ENCODE measurements at regions not wholly inside any gene's neighbourhood (a gene's known extent, or its start where the extent isn't known, plus 50 kb on each side); places are given as distances from the start of the nearest gene placed in this dataset.

DNA sequence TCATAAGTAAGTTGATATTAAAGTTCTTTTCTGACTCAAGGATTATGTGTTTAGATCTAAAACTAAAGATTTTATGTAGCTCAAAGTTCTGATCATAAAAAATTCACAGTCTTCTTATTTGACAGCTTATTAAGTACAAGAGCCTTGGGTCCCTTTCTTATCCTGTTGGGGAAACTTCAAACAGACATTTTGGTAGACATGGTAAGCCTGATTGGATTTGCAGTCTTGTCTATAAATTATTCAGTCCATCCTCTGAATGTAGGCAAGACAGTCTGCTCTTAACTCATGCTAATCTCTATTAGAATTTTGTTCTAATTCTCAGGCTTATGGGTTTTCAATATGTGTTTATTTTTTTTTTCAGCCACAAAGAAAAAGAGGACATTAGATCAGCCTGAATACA lies 1718.7 kb upstream of the SLC10A2 start:
- TF ChIP-seq, protein P1, sequence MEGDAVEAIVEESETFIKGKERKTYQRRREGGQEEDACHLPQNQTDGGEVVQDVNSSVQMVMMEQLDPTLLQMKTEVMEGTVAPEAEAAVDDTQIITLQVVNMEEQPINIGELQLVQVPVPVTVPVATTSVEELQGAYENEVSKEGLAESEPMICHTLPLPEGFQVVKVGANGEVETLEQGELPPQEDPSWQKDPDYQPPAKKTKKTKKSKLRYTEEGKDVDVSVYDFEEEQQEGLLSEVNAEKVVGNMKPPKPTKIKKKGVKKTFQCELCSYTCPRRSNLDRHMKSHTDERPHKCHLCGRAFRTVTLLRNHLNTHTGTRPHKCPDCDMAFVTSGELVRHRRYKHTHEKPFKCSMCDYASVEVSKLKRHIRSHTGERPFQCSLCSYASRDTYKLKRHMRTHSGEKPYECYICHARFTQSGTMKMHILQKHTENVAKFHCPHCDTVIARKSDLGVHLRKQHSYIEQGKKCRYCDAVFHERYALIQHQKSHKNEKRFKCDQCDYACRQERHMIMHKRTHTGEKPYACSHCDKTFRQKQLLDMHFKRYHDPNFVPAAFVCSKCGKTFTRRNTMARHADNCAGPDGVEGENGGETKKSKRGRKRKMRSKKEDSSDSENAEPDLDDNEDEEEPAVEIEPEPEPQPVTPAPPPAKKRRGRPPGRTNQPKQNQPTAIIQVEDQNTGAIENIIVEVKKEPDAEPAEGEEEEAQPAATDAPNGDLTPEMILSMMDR (conservative IDR thresholded peaks at IDR 0.05; ENCODE audit: low read depth, low read length) = no peak
- TF ChIP-seq EZH2 (IDR thresholded peaks at IDR 0.05; ENCODE audit: low read length, unreplicated experiment) (no peak), EZH2phosphoT487 (IDR thresholded peaks at IDR 0.05; ENCODE audit: borderline replicate concordance, low read length) (no peak)
